Spleen (tissue), 11 donors: ENCODE measurements at regions not wholly inside any gene's neighbourhood (a gene's known extent, or its start where the extent isn't known, plus 50 kb on each side); places are given as distances from the start of the nearest gene placed in this dataset.

Source experiments
- DNase-seq: peaks from one replicate; pipeline ENCODE4 v3.0.0-alpha.2; 2020
- H3K27ac ChIP-seq, 8 donors: fragments of 200-600 bp; sonication (generic) in 7 of 8; 1 replicate in 4 of 8; 2 replicates in 4 of 8; pipeline versions ENCODE4 v1.5.0 to v1.8.0; 2016 to 2021; ENCODE audit warnings: inconsistent platforms in 4 of 8, mild to moderate bottlenecking in 4 of 8, moderate library complexity in 1 of 8
- H3K27me3 ChIP-seq, 7 donors: fragments of 200-600 bp; sonication (generic) in 6 of 7; replicated peaks in 1 of 7; 1 replicate in 4 of 7; 2 replicates in 3 of 7; pipeline versions ENCODE4 v1.5.0 to v1.8.0; 2016 to 2021; ENCODE audit warnings: inconsistent platforms in 3 of 7, mild to moderate bottlenecking in 1 of 7
- H3K36me3 ChIP-seq, 6 donors: fragments of 200-600 bp; sonication (generic) in 5 of 6; 1 replicate in 4 of 6; 2 replicates in 2 of 6; pipeline versions ENCODE4 v1.5.0 to v1.8.0; 2016 to 2021; ENCODE audit warnings: inconsistent platforms in 2 of 6
- H3K4me1 ChIP-seq, 6 donors: fragments of 200-600 bp; sonication (generic) in 5 of 6; 1 replicate in 3 of 6; 2 replicates in 3 of 6; pipeline versions ENCODE4 v1.5.0 to v1.8.0; 2016 to 2021; ENCODE audit warnings: inconsistent platforms in 3 of 6
- H3K4me3 ChIP-seq, 8 donors: fragments of 200-600 bp; sonication (generic) in 7 of 8; 1 replicate in 4 of 8; 2 replicates in 4 of 8; pipeline versions ENCODE4 v1.5.0 to v1.8.0; 2016 to 2021; ENCODE audit warnings: inconsistent platforms in 4 of 8, mild to moderate bottlenecking in 4 of 8, moderate library complexity in 2 of 8
- H3K9me3 ChIP-seq, 8 donors: fragments of 200-600 bp; sonication (generic) in 7 of 8; 1 replicate in 4 of 8; 2 replicates in 4 of 8; pipeline versions ENCODE4 v1.5.0 to v1.8.0; 2016 to 2021; ENCODE audit warnings: inconsistent platforms in 4 of 8
- POLR2A ChIP-seq, 3 donors: fragments of 450-650 bp; IDR thresholded peaks; one replicate each; pipeline ENCODE4 v1.5.1; 2017; ENCODE audit warnings: antibody characterized with exemption in 3 of 3, mild to moderate bottlenecking in 1 of 3
- POLR2AphosphoS5 ChIP-seq, 3 donors: sonication (generic); formaldehyde crosslinking; IDR thresholded peaks; one replicate each; pipeline ENCODE4 v1.5.1; 2017; ENCODE audit warnings: antibody characterized with exemption in 3 of 3
- WGBS, 5 donors: extraction: QIAGEN DNeasy Blood & Tissue Kit in 3 of 5; methylation state at CpG; one replicate each; pipeline versions ENCODE4 v1.1.5 to v1.1.7; 2013 to 2018; 5-methylcytosine and 5-hydroxymethylcytosine counted together
- intact Hi-C: fragments of 100-400 bp; cut with DNase I; formaldehyde crosslinking; loops from one replicate; pipeline ENCODE4 v1.15.0; 2023; ENCODE audit warnings: low total_unique reads
- TF ChIP-seq, protein P1 (sequence below), 11 experiments: fragments of 200-600 bp in 7 of 11; fragments of 450-650 bp in 4 of 11; sonication (generic) in 4 of 11; IDR thresholded peaks in 8 of 11; conservative IDR thresholded peaks in 3 of 11; 1 replicate in 7 of 11; 2 replicates in 4 of 11; pipeline versions ENCODE4 v1.4.0 to v1.8.0; 2016 to 2021; ENCODE audit warnings: antibody characterized with exemption in 11 of 11, inconsistent platforms in 4 of 11, mild to moderate bottlenecking in 1 of 11
- donor health status: healthy with polysubstance abuse.
- donor health status: DM: no; HTN: no; CAD: no; lungs with moderate emphysema.
- donor health status: DM: no; HTN: no; CAD: no.
- donor health status: Bipolar disorder and iron deficiency.
- donor health status: healthy.
- donor health status: DM: no; HTN: no; CAD: no.
- donor health status: DM: yes; HTN: yes; CAD: no.

DNA sequence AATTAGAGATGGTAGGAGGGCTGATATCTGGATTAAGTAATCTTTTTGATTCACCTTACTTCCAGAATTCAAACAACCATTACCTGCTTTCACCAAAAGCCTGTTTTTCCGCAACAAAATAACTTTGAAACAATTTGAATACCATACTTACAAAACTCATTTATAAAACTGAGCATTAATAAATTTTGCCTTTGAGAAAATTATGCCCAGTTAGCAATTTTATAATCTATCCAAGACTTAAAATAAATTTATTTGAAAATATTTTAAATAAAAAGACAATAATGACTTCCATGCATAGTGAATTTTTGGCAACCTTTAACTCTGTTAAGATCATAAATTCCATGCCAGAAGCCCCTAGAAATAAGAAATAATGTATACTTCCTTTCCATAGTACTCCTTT, 71.3 kb upstream of the FTMT start:
- TF ChIP-seq POLR2A (IDR thresholded peaks at IDR 0.05), result no peak
- TF ChIP-seq, protein P1, sequence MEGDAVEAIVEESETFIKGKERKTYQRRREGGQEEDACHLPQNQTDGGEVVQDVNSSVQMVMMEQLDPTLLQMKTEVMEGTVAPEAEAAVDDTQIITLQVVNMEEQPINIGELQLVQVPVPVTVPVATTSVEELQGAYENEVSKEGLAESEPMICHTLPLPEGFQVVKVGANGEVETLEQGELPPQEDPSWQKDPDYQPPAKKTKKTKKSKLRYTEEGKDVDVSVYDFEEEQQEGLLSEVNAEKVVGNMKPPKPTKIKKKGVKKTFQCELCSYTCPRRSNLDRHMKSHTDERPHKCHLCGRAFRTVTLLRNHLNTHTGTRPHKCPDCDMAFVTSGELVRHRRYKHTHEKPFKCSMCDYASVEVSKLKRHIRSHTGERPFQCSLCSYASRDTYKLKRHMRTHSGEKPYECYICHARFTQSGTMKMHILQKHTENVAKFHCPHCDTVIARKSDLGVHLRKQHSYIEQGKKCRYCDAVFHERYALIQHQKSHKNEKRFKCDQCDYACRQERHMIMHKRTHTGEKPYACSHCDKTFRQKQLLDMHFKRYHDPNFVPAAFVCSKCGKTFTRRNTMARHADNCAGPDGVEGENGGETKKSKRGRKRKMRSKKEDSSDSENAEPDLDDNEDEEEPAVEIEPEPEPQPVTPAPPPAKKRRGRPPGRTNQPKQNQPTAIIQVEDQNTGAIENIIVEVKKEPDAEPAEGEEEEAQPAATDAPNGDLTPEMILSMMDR (IDR thresholded peaks at IDR 0.05 in 8 of 11, conservative IDR thresholded peaks at IDR 0.05 in 3 of 11), result no peak
- TF ChIP-seq POLR2AphosphoS5 (IDR thresholded peaks at IDR 0.05), result no peak
- WGBS, 5 donors, result 88 to 95% (median 92%) methylated on average over 1 of the region's 1 CpG
- intact Hi-C loops, result no loop called here

DNA sequence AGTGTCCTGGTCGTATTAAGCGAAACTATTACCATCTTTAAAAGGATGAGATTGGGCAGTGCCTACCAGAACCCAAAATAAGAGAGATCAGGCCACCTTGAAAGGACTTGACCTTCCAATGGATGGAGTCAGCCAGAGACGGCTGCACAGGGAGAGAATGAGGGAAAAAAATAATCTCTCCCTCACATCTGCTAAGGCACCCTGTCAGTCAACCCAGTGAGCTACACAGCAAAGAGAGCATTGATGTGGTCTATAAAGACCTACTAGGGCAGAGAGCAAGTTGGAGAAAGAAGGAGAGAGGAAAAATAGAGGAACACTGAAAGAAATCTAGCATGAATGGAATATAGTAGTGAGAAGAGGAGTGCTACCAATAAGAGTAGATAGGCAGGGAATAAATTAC, 68.0 kb upstream of the FTMT start:
- Histone ChIP-seq H3K4me3 (no peak overlapping the region), H3K9me3 (no peaks in the 10 kb centered on the region), H3K4me1 (no peaks in the 10 kb centered on the region), H3K27ac (no peak overlapping the region), H3K27me3 (no peaks in the 10 kb centered on the region), H3K36me3 (no peaks in the 10 kb centered on the region)
- WGBS, 5 donors, result 76 to 87% (median 82%) methylated on average over 3 of the region's 3 CpGs
- DNase-seq, result no peak
- intact Hi-C loops, result no loop called here
- TF ChIP-seq POLR2A (IDR thresholded peaks at IDR 0.05) (no peak), POLR2AphosphoS5 (IDR thresholded peaks at IDR 0.05) (no peak)
- TF ChIP-seq, protein P1 (IDR thresholded peaks at IDR 0.05 in 8 of 11, conservative IDR thresholded peaks at IDR 0.05 in 3 of 11), result no peak

More for the DNA sequence above, 71.3 kb upstream of the FTMT start:
- Histone ChIP-seq H3K4me3 (no peak overlapping the region), H3K4me1 (no peaks in the 10 kb centered on the region), H3K27ac (no peak overlapping the region), H3K36me3 (no peaks in the 10 kb centered on the region), H3K27me3 (no peaks in the 10 kb centered on the region), H3K9me3 (no peaks in the 10 kb centered on the region)
- DNase-seq, result no peak

DNA sequence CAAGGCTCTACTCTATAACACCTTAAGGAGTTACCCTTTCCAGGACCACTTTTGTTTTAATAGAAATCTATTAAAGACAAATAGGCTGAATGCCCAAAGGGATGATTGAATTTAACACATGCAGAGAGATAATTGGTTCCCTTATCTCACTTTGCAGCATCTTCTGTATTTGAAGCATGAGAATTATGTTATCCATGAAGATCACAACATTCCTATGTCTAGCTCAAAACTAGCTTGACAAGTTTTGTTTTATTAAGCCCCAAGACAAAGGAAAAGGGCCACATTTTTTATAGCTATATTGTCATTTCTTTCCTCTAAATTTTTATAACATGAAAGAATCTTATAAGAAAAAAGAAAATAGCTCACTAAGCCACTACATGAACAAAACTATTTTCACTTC, 57.9 kb upstream of the FTMT start:
- Histone ChIP-seq H3K27me3 (no peaks in the 10 kb centered on the region), H3K36me3 (no peaks in the 10 kb centered on the region), H3K27ac (no peak overlapping the region), H3K4me3 (no peak overlapping the region), H3K9me3 (peaks cover 0 to 15% (median 8%) of the 10 kb centered on the region in 8 donors), H3K4me1 (no peaks in the 10 kb centered on the region)
- TF ChIP-seq, protein P1 (IDR thresholded peaks at IDR 0.05 in 8 of 11, conservative IDR thresholded peaks at IDR 0.05 in 3 of 11), result no peak
- no peak for TF ChIP-seq POLR2A (IDR thresholded peaks at IDR 0.05)
- TF ChIP-seq POLR2AphosphoS5 (IDR thresholded peaks at IDR 0.05), result no peak
- intact Hi-C loops, result no loop called here
- no peak for DNase-seq

DNA sequence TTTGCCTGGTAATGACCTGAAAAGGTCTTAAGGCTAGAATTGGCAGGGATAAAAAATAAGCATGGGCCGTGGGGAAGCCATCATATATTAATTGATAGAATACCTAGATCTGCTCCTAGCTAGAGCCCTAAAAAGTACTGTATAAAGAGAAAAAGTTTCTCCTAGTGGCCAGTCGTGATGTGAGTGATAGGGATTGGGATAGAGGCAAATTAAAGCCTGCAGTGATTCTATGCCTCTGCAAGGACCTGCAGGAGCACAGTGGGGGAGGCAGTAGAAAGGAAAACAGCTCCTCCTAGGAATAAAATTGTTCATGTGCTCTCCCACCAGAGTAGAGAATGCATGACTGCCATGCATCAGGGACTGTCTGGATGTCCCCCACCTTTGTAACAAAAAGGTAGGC, 56.2 kb upstream of the FTMT start:
- H3K27ac ChIP-seq, result no peak overlapping the region
- WGBS, 5 donors, result 45 to 69% (median 64%) methylated on average over 2 of the region's 2 CpGs
- H3K4me1 ChIP-seq, result no peaks in the 10 kb centered on the region
- intact Hi-C loops, result no loop called here
- no peak for TF ChIP-seq POLR2A (IDR thresholded peaks at IDR 0.05)
- TF ChIP-seq, protein P1 (IDR thresholded peaks at IDR 0.05 in 8 of 11, conservative IDR thresholded peaks at IDR 0.05 in 3 of 11), result no peak
- TF ChIP-seq POLR2AphosphoS5 (IDR thresholded peaks at IDR 0.05), result no peak
- H3K36me3 ChIP-seq, result no peaks in the 10 kb centered on the region
- DNase-seq, result no peak
- peaks cover 0 to 4% (median 0%) of the 10 kb centered on the region in 8 donors for H3K9me3 ChIP-seq
- no peak overlapping the region for H3K4me3 ChIP-seq
- no peaks in the 10 kb centered on the region for H3K27me3 ChIP-seq
